NCI-H526 treated with DMSO at 0.1 percent for 48 hours (cell line): ENCODE measurements at regions not wholly inside any gene's neighbourhood (a gene's known extent, or its start where the extent isn't known, plus 50 kb on each side); places are given as distances from the start of the nearest gene placed in this dataset.
A peak's percentile ranks its signal among the peaks of the same experiment; 100 is the strongest.

Experiments used
- DNase-seq: peaks from one replicate; lab custom pipeline; 2025; lab: John Stamatoyannopoulos, UW

GRCh38 chr2:57567245-57567644, 479.4 kb upstream of the VRK2 start:
- DNase-seq = no peak

GRCh38 chr2:57569396-57569795, 477.2 kb upstream of the VRK2 start:
- no peak for DNase-seq

- no peak for DNase-seq
Measured at GRCh38 chr2:57570961-57571360, 475.6 kb upstream of the VRK2 start.

- DNase-seq = no peak
Measured at GRCh38 chr2:57575700-57576268, 470.8 kb upstream of the VRK2 start.

- DNase-seq = no peak
Measured at GRCh38 chr2:57576983-57577382, 469.6 kb upstream of the VRK2 start.

GRCh38 chr2:57597940-57598339, 448.7 kb upstream of the VRK2 start:
- DNase-seq = no peak

- DNase-seq = no peak
Measured at GRCh38 chr2:57598551-57598950, 448.1 kb upstream of the VRK2 start.

GRCh38 chr2:57602733-57603132, 443.9 kb upstream of the VRK2 start:
- DNase-seq = no peak

GRCh38 chr2:57614988-57615387, 431.6 kb upstream of the VRK2 start:
- no peak for DNase-seq

- DNase-seq = no peak
Measured at GRCh38 chr2:57615855-57616556, 430.6 kb upstream of the VRK2 start.

GRCh38 chr2:57617318-57617717, 429.3 kb upstream of the VRK2 start:
- DNase-seq = no peak

- DNase-seq = no peak
Measured at GRCh38 chr2:57621122-57621663, 425.4 kb upstream of the VRK2 start.

- DNase-seq = no peak
Measured at GRCh38 chr2:57622009-57622408, 424.6 kb upstream of the VRK2 start.

GRCh38 chr2:57656198-57656597, 390.4 kb upstream of the VRK2 start:
- no peak for DNase-seq

- DNase-seq = no peak
Measured at GRCh38 chr2:57669570-57669969, 377.0 kb upstream of the VRK2 start.

GRCh38 chr2:57674025-57674424, 372.6 kb upstream of the VRK2 start:
- peak; percentile 54 for DNase-seq

GRCh38 chr2:57674743-57675142, 371.9 kb upstream of the VRK2 start:
- DNase-seq = no peak

- DNase-seq = no peak
Measured at GRCh38 chr2:57677296-57677695, 369.3 kb upstream of the VRK2 start.

GRCh38 chr2:57681650-57682049, 365.0 kb upstream of the VRK2 start:
- no peak for DNase-seq

- no peak for DNase-seq
Measured at GRCh38 chr2:57685032-57685431, 361.6 kb upstream of the VRK2 start.

- no peak for DNase-seq
Measured at GRCh38 chr2:57692395-57692794, 354.2 kb upstream of the VRK2 start.

- DNase-seq = no peak
Measured at GRCh38 chr2:57693177-57693576, 353.4 kb upstream of the VRK2 start.

- no peak for DNase-seq
Measured at GRCh38 chr2:57693965-57694364, 352.6 kb upstream of the VRK2 start.

- DNase-seq = no peak
Measured at GRCh38 chr2:57696016-57696415, 350.6 kb upstream of the VRK2 start.
